OCI-LY7 (cell line): ENCODE measurements at regions not wholly inside any gene's neighbourhood (a gene's known extent, or its start where the extent isn't known, plus 50 kb on each side); places are given as distances from the start of the nearest gene placed in this dataset.

ENCODE experiments used
- BruUV-seq: library from RNA; stranded (reverse); fragments of 400-500 nt; replicated peaks from 2 replicates; lab custom pipeline; 2021; lab: Mats Ljungman, UMichigan
- CTCF ChIA-PET: fragments of 300-600 bp; sonication (Branson Sonifier 250); formaldehyde crosslinking; loops from one replicate; lab custom pipeline; 2022; ENCODE audit warnings: antibody characterized with exemption; ENCODE audit not compliant: unreplicated experiment; lab: Charles Lee
- POLR2A ChIA-PET: fragments of 300-600 bp; sonication (Branson Sonifier 250); formaldehyde crosslinking; loops from one replicate; lab custom pipeline; 2022; ENCODE audit warnings: antibody characterized with exemption; lab: Charles Lee
- DNase-seq: peaks from one replicate; pipeline ENCODE4 v3.0.0-alpha.2; 2015; ENCODE audit warnings: low spot score
- H2AFZ ChIP-seq: fragments of 200-600 bp; sonication (generic), shearing (Covaris generic); 2 replicates; pipeline ENCODE4 v1.6.1; 2014; ENCODE audit warnings: mild to moderate bottlenecking, antibody characterized with exemption, low read length, moderate library complexity
- H3K27ac ChIP-seq: fragments of 200-600 bp; sonication (generic); 2 replicates; pipeline ENCODE4 v1.5.1; 2014; ENCODE audit warnings: mixed run types, low read depth, mild to moderate bottlenecking, moderate library complexity, low read length, inconsistent platforms; ENCODE audit not compliant: poor library complexity, severe bottlenecking
- H3K36me3 ChIP-seq: fragments of 200-600 bp; sonication (generic); 2 replicates; pipeline ENCODE4 v1.6.1; 2014; ENCODE audit warnings: mild to moderate bottlenecking, antibody characterized with exemption, low read length, moderate library complexity, mixed read lengths; ENCODE audit not compliant: insufficient read depth
- H3K4me1 ChIP-seq: fragments of 200-600 bp; sonication (generic); 2 replicates; pipeline ENCODE4 v1.5.1; 2014; ENCODE audit warnings: mild to moderate bottlenecking, low read length; ENCODE audit not compliant: insufficient read depth, poor library complexity, severe bottlenecking
- H3K4me2 ChIP-seq: fragments of 200-600 bp; sonication (generic); 2 replicates; pipeline ENCODE4 v1.6.1; 2014; ENCODE audit warnings: mild to moderate bottlenecking, low read length
- H3K4me3 ChIP-seq: fragments of 200-600 bp; sonication (generic); 2 replicates; pipeline ENCODE4 v1.5.1; 2014; ENCODE audit warnings: mild to moderate bottlenecking, low read depth, low read length; ENCODE audit not compliant: poor library complexity, severe bottlenecking
- H3K79me2 ChIP-seq: fragments of 200-600 bp; sonication (generic); 2 replicates; pipeline ENCODE4 v1.6.1; 2016; ENCODE audit warnings: low read depth, mild to moderate bottlenecking, low read length, moderate library complexity, mixed read lengths; ENCODE audit not compliant: insufficient read depth
- H3K9me2 ChIP-seq: fragments of 200-600 bp; sonication (generic); 2 replicates; pipeline ENCODE4 v1.6.1; 2016; ENCODE audit warnings: mild to moderate bottlenecking, low read length, mixed read lengths; ENCODE audit not compliant: insufficient read depth
- H3K9me3 ChIP-seq: fragments of 200-600 bp; sonication (generic); 2 replicates; pipeline ENCODE4 v1.6.1; 2014; ENCODE audit warnings: mild to moderate bottlenecking, mixed run types, low read length, mixed read lengths
- H4K20me1 ChIP-seq: fragments of 200-600 bp; sonication (generic); 2 replicates; pipeline ENCODE4 v1.6.1; 2014; ENCODE audit warnings: mild to moderate bottlenecking, antibody characterized with exemption, low read length, moderate library complexity, mixed read lengths; ENCODE audit not compliant: insufficient read depth
- CTCF ChIP-seq: fragments of 200-600 bp; sonication (generic); conservative IDR thresholded peaks from 2 replicates; pipeline ENCODE4 v1.5.1; 2014; ENCODE audit warnings: mild to moderate bottlenecking, antibody characterized with exemption, low read length, moderate library complexity, mixed read lengths
- EZH2phosphoT487 ChIP-seq: fragments of 200-600 bp; sonication (generic); IDR thresholded peaks from 2 replicates; pipeline ENCODE4 v1.6.1; 2018; ENCODE audit warnings: low read depth, borderline replicate concordance, mild to moderate bottlenecking, mixed run types, antibody characterized with exemption, low read length, moderate library complexity, mixed read lengths
- intact Hi-C: fragments of 100-400 bp; cut with micrococcal nuclease; formaldehyde crosslinking; loops from one replicate; pipeline ENCODE4 v1.10.0; 2022; ENCODE audit not compliant: unreplicated experiment

GRCh38 chr16:79754501-79754900 lies 154.0 kb upstream of the MAF start:
- no peaks in the 10 kb centered on the region for H3K9me3 ChIP-seq
- H3K4me3 ChIP-seq = no peak overlapping the region
- no peaks in the 10 kb centered on the region for H4K20me1 ChIP-seq
- H3K36me3 ChIP-seq = no peaks in the 10 kb centered on the region
- DNase-seq = no peak
- no peak overlapping the region for H3K27ac ChIP-seq
- CTCF ChIA-PET = no interaction called here
- BruUV-seq = no TSS peak
- H3K79me2 ChIP-seq = no peaks in the 10 kb centered on the region
- H3K4me2 ChIP-seq = no peak overlapping the region
- no peaks in the 10 kb centered on the region for H3K9me2 ChIP-seq
- H2AFZ ChIP-seq = no peak overlapping the region
- TF ChIP-seq EZH2phosphoT487 (no peak), CTCF (no peak)
- POLR2A ChIA-PET = no interaction called here
- intact Hi-C loops = no loop called here
- H3K4me1 ChIP-seq = no peaks in the 10 kb centered on the region

GRCh38 chr16:79754081-79754480 lies 153.5 kb upstream of the MAF start:
- no peak for DNase-seq
- Histone ChIP-seq H3K9me3 (no peaks in the 10 kb centered on the region), H3K4me3 (no peak overlapping the region), H3K27ac (no peak overlapping the region), H3K9me2 (no peaks in the 10 kb centered on the region), H4K20me1 (no peaks in the 10 kb centered on the region), H3K4me2 (no peak overlapping the region), H3K4me1 (no peaks in the 10 kb centered on the region), H3K79me2 (no peaks in the 10 kb centered on the region), H2AFZ (no peak overlapping the region), H3K36me3 (no peaks in the 10 kb centered on the region)
- TF ChIP-seq CTCF (no peak), EZH2phosphoT487 (no peak)
- intact Hi-C loops = no loop called here
- no TSS peak for BruUV-seq
- ChIA-PET CTCF (no interaction called here), POLR2A (no interaction called here)

GRCh38 chr16:79753286-79753685 lies 152.7 kb upstream of the MAF start:
- intact Hi-C loops = no loop called here
- TF ChIP-seq CTCF (no peak), EZH2phosphoT487 (no peak)

More at GRCh38 chr16:79753286-79753685, 152.7 kb upstream of the MAF start:
- Histone ChIP-seq H3K9me3 (no peaks in the 10 kb centered on the region), H3K79me2 (no peaks in the 10 kb centered on the region), H3K4me1 (no peaks in the 10 kb centered on the region), H3K9me2 (no peaks in the 10 kb centered on the region), H4K20me1 (no peaks in the 10 kb centered on the region), H2AFZ (no peak overlapping the region), H3K4me2 (no peak overlapping the region), H3K4me3 (no peak overlapping the region), H3K36me3 (no peaks in the 10 kb centered on the region), H3K27ac (no peak overlapping the region)
- ChIA-PET POLR2A (no interaction called here), CTCF (no interaction called here)
- BruUV-seq = no TSS peak
- no peak for DNase-seq
